ENCODE measurements at regions not wholly inside any gene's neighbourhood (a gene's known extent, or its start where the extent isn't known, plus 50 kb on each side); places are given as distances from the start of the nearest gene placed in this dataset.

GRCh38 chr3:27576171-27576570, 92.0 kb upstream of the SLC4A7 start (continued):
- TF ChIP-seq REST (IDR thresholded peaks at IDR 0.05; ENCODE audit: low read depth) (no peak), MAX (IDR thresholded peaks at IDR 0.05) (no peak), EZH2 (IDR thresholded peaks at IDR 0.05) (no peak), CBX3 (IDR thresholded peaks at IDR 0.05; ENCODE audit: low read depth) (no peak), YY1 (IDR thresholded peaks at IDR 0.05; ENCODE audit: extremely low read depth, insufficient replicate concordance, low read depth, low read length) (no peak), SP1 (IDR thresholded peaks at IDR 0.05; ENCODE audit: low read depth) (no peak), SIN3A (IDR thresholded peaks at IDR 0.05; ENCODE audit: low read depth) (no peak)
- TF ChIP-seq, protein P1, sequence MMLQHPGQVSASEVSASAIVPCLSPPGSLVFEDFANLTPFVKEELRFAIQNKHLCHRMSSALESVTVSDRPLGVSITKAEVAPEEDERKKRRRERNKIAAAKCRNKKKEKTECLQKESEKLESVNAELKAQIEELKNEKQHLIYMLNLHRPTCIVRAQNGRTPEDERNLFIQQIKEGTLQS (IDR thresholded peaks at IDR 0.05) = no peak

DNA sequence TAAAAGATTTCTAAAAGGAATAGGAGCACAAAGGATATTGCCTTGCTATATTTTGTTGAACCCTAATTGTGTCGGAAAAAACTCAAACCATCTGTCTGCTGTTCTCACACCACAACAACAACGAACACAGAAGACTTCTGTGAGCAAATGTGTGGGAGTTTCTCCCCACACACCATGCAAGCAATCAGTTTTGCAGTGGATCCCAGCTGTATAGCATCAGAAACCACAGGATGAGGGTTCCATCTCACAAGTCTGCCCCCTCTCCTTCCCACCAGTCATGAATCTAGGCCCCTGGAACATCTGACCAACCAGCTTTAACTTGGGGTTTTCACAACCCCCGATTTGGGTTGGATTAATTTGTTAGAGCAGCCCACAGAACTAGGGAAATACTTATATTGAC, 91.3 kb upstream of the SLC4A7 start:
- TF ChIP-seq EGR1 (IDR thresholded peaks at IDR 0.05; ENCODE audit: low read depth) (no peak), EZH2phosphoT487 (IDR thresholded peaks at IDR 0.05; ENCODE audit: borderline replicate concordance) (no peak), ZFX (IDR thresholded peaks at IDR 0.05) (no peak), ZNF274 (IDR thresholded peaks at IDR 0.05; ENCODE audit: low read depth, low read length) (no peak), MAX (IDR thresholded peaks at IDR 0.05) (no peak), ELF1 (IDR thresholded peaks at IDR 0.05; ENCODE audit: borderline replicate concordance, low read depth) (no peak), EZH2 (IDR thresholded peaks at IDR 0.05) (no peak), CBX3 (IDR thresholded peaks at IDR 0.05; ENCODE audit: low read depth) (no peak), RAD21 (IDR thresholded peaks at IDR 0.05; ENCODE audit: low read depth) (no peak), FOSL1 (IDR thresholded peaks at IDR 0.05; ENCODE audit: low read depth) (no peak), SIN3A (IDR thresholded peaks at IDR 0.05; ENCODE audit: low read depth) (no peak), YY1 (IDR thresholded peaks at IDR 0.05; ENCODE audit: extremely low read depth, insufficient replicate concordance, low read depth, low read length) (no peak), REST (IDR thresholded peaks at IDR 0.05; ENCODE audit: low read depth) (no peak), SRF (IDR thresholded peaks at IDR 0.05; ENCODE audit: low read depth) (no peak)
- TF ChIP-seq, protein P1 (IDR thresholded peaks at IDR 0.05) = no peak
- H3K4me1 ChIP-seq (ENCODE audit: control insufficient read depth in 1 of 2, insufficient read depth in 2 of 2, low read length in 2 of 2) = peaks cover 0 to 2% of the 10 kb centered on the region in 2 experiments; a peak in 1 of 4 replicates
- no TSS peak for BruUV-seq (replicated peaks)
- no peak overlapping the region for H2AFZ ChIP-seq (ENCODE audit: low read depth, low read length, poor library complexity, severe bottlenecking)
- no peak overlapping the region for H3K4me3 ChIP-seq (replicated peaks in 1 of 2; ENCODE audit: low read depth in 1 of 2, low read length in 2 of 2)
- H3K27ac ChIP-seq (ENCODE audit: low read depth, low read length) = no peak overlapping the region
- H3K9me2 ChIP-seq (ENCODE audit: insufficient read depth) = no peaks in the 10 kb centered on the region
- H3K9ac ChIP-seq (ENCODE audit: low read length) = no peak overlapping the region
- intact Hi-C loops (cut with micrococcal nuclease) = no loop called here
- H3K27me3 ChIP-seq (ENCODE audit: insufficient read depth, low read length) = no peaks in the 10 kb centered on the region
- ATAC-seq (no peak), DNase-seq (ENCODE audit: low read depth, low spot score) (no peak)
- POLR2A ChIA-PET = no interaction called here
- RAD21 ChIA-PET (ENCODE audit: low non-redundant PET in 1 of 2, low total read pairs in 2 of 2, uncharacterized antibody in 2 of 2, unreplicated experiment in 2 of 2) = no interaction called here
- H3K4me2 ChIP-seq (ENCODE audit: low read length) = no peak overlapping the region
- no peaks in the 10 kb centered on the region for H3K9me3 ChIP-seq (ENCODE audit: control insufficient read depth in 1 of 2, insufficient read depth in 1 of 2, low read depth in 1 of 2, low read length in 2 of 2)
- no peaks in the 10 kb centered on the region for H4K20me1 ChIP-seq (ENCODE audit: insufficient read depth)
- no peaks in the 10 kb centered on the region for H3K79me2 ChIP-seq (ENCODE audit: insufficient read depth, low read length)
- CTCF ChIA-PET = no interaction called here
- no peaks in the 10 kb centered on the region for H3K36me3 ChIP-seq (ENCODE audit: control insufficient read depth in 1 of 2, insufficient read depth in 2 of 2, low read length in 2 of 2)
